H9 (cell line): ENCODE measurements at regions not wholly inside any gene's neighbourhood (a gene's known extent, or its start where the extent isn't known, plus 50 kb on each side); places are given as distances from the start of the nearest gene placed in this dataset.

Source experiments
- DNase-seq: peaks from one replicate; pipeline ENCODE4 v3.0.0-alpha.2; 2017
- H2AFZ ChIP-seq: one replicate; pipeline ENCODE4 v1.6.1; 2013; ENCODE audit warnings: mild to moderate bottlenecking, low read length, control low read depth, moderate library complexity
- H2AK5ac ChIP-seq: 2 replicates; pipeline ENCODE4 v1.6.1; 2013; ENCODE audit warnings: low read length, control low read depth, mixed read lengths; ENCODE audit not compliant: insufficient read length
- H2BK120ac ChIP-seq: one replicate; pipeline ENCODE4 v1.6.1; 2013; ENCODE audit warnings: low read depth, mild to moderate bottlenecking, low read length, control low read depth, inconsistent platforms; ENCODE audit not compliant: poor library complexity, severe bottlenecking
- H2BK12ac ChIP-seq: 2 replicates; pipeline ENCODE4 v1.6.1; 2013; ENCODE audit warnings: low read length, control low read depth, mixed read lengths, low read depth; ENCODE audit not compliant: insufficient read length
- H2BK15ac ChIP-seq: 2 replicates; pipeline ENCODE4 v1.6.1; 2013; ENCODE audit warnings: low read depth, low read length, control low read depth
- H2BK20ac ChIP-seq: one replicate; pipeline ENCODE4 v1.6.1; 2013; ENCODE audit warnings: low read depth, mild to moderate bottlenecking, low read length, control low read depth, inconsistent platforms; ENCODE audit not compliant: poor library complexity, severe bottlenecking
- H2BK5ac ChIP-seq: 2 replicates; pipeline ENCODE4 v1.6.1; 2013; ENCODE audit warnings: low read length, control low read depth, mixed read lengths; ENCODE audit not compliant: insufficient read length
- H3K14ac ChIP-seq: 2 replicates; pipeline ENCODE4 v1.6.1; 2013; ENCODE audit warnings: low read length, control low read depth; ENCODE audit not compliant: insufficient read depth
- H3K18ac ChIP-seq: 2 replicates; pipeline ENCODE4 v1.6.1; 2013; ENCODE audit warnings: low read depth, mild to moderate bottlenecking, mixed read lengths, low read length, control low read depth; ENCODE audit not compliant: insufficient read length
- H3K23ac ChIP-seq: 2 replicates; pipeline ENCODE4 v1.6.1; 2013; ENCODE audit warnings: low read length, control low read depth, mixed read lengths, low read depth; ENCODE audit not compliant: insufficient read length
- H3K23me2 ChIP-seq: 2 replicates; pipeline ENCODE4 v1.6.1; 2013; ENCODE audit warnings: low read depth, mild to moderate bottlenecking, mixed read lengths, low read length, control low read depth; ENCODE audit not compliant: insufficient read length, poor library complexity, severe bottlenecking
- H3K27ac ChIP-seq: 2 replicates; pipeline ENCODE4 v1.5.1; 2013; ENCODE audit warnings: low read length, control low read depth, mixed read lengths, low read depth; ENCODE audit not compliant: insufficient read length
- H3K27me3 ChIP-seq: 2 replicates; pipeline ENCODE4 v1.6.1; 2013; ENCODE audit warnings: low read length, control low read depth, inconsistent platforms; ENCODE audit not compliant: insufficient read depth
- H3K4ac ChIP-seq: 2 replicates; pipeline ENCODE4 v1.6.1; 2013; ENCODE audit warnings: low read depth, mild to moderate bottlenecking, control low read depth, inconsistent platforms, low read length, moderate library complexity
- H3K4me1 ChIP-seq: 2 replicates; pipeline ENCODE4 v1.6.1; 2013; ENCODE audit warnings: low read length, control low read depth, inconsistent platforms; ENCODE audit not compliant: insufficient read depth
- H3K4me2 ChIP-seq: 2 replicates; pipeline ENCODE4 v1.6.1; 2013; ENCODE audit warnings: low read length, control low read depth, mixed read lengths; ENCODE audit not compliant: insufficient read length, insufficient read depth
- H3K56ac ChIP-seq: 2 replicates; pipeline ENCODE4 v1.6.1; 2013; ENCODE audit warnings: low read depth, mild to moderate bottlenecking, mixed read lengths, low read length, control low read depth; ENCODE audit not compliant: insufficient read length
- H3K79me1 ChIP-seq: 2 replicates; pipeline ENCODE4 v1.6.1; 2013; ENCODE audit warnings: low read depth, mild to moderate bottlenecking, moderate library complexity, low read length, control low read depth, inconsistent platforms; ENCODE audit not compliant: insufficient read depth, poor library complexity, severe bottlenecking
- H3K79me2 ChIP-seq: 2 replicates; pipeline ENCODE4 v1.6.1; 2013; ENCODE audit warnings: low read length, control low read depth, inconsistent platforms; ENCODE audit not compliant: insufficient read depth
- H3K9ac ChIP-seq: 2 replicates; pipeline ENCODE4 v1.6.1; 2013; ENCODE audit warnings: low read length, control low read depth, mixed read lengths; ENCODE audit not compliant: insufficient read length; ENCODE audit errors: extremely low read depth
- H3K9me3 ChIP-seq: one replicate; pipeline ENCODE4 v1.6.1; 2013; ENCODE audit warnings: low read depth, low read length, inconsistent platforms; ENCODE audit not compliant: control insufficient read depth
- H3T11ph ChIP-seq: one replicate; pipeline ENCODE4 v1.6.1; 2013; ENCODE audit warnings: mild to moderate bottlenecking, low read length, control low read depth, inconsistent platforms
- H4K20me1 ChIP-seq: one replicate; pipeline ENCODE4 v1.6.1; 2013; ENCODE audit not compliant: control insufficient read depth, insufficient read length, insufficient read depth
- H4K5ac ChIP-seq: 2 replicates; pipeline ENCODE4 v1.6.1; 2013; ENCODE audit warnings: low read depth, mild to moderate bottlenecking, mixed read lengths, low read length, control low read depth; ENCODE audit not compliant: insufficient read length
- H4K8ac ChIP-seq: replicated peaks from 2 replicates; pipeline ENCODE4 v1.6.1; 2013; ENCODE audit warnings: low read length, control low read depth, mixed read lengths, low read depth; ENCODE audit not compliant: insufficient read length
- H4K91ac ChIP-seq: 2 replicates; pipeline ENCODE4 v1.6.1; 2013; ENCODE audit warnings: low read depth, mild to moderate bottlenecking, moderate library complexity, mixed read lengths, low read length, control low read depth; ENCODE audit not compliant: insufficient read length
- H3K27ac Mint-ChIP-seq, 3 experiments: 2 replicates in 2 of 3; 3 replicates in 1 of 3; pipeline ENCODE4 v1.8.0; 2020 to 2021; ENCODE audit warnings: mixed read lengths in 3 of 3, mild to moderate bottlenecking in 1 of 3, moderate library complexity in 1 of 3
- H3K27me3 Mint-ChIP-seq: 2 replicates; pipeline ENCODE4 v1.8.0; 2021; ENCODE audit warnings: low read depth, mild to moderate bottlenecking, moderate library complexity, mixed read lengths
- H3K36me3 Mint-ChIP-seq, 3 experiments: 2 replicates in 2 of 3; 3 replicates in 1 of 3; pipeline ENCODE4 v1.8.0; 2020 to 2021; ENCODE audit warnings: low read depth in 3 of 3, mixed read lengths in 3 of 3; ENCODE audit not compliant: insufficient read depth in 1 of 3
- H3K4me1 Mint-ChIP-seq, 2 experiments: 2 replicates each; pipeline ENCODE4 v1.8.0; 2020; ENCODE audit warnings: mixed read lengths in 2 of 2
- H3K4me3 Mint-ChIP-seq, 2 experiments: 2 replicates in 1 of 2; 3 replicates in 1 of 2; pipeline ENCODE4 v1.8.0; 2020 to 2021; ENCODE audit warnings: mild to moderate bottlenecking in 2 of 2, mixed read lengths in 2 of 2, moderate library complexity in 1 of 2
- H3K9me3 Mint-ChIP-seq, 2 experiments: 2 replicates in 1 of 2; 3 replicates in 1 of 2; pipeline ENCODE4 v1.8.0; 2020; ENCODE audit warnings: mild to moderate bottlenecking in 2 of 2, mixed read lengths in 2 of 2, moderate library complexity in 1 of 2
- WGBS: extraction: QIAGEN DNeasy Blood & Tissue Kit; methylation state at CpG from one replicate; pipeline ENCODE4 v1.1.7; 2013; ENCODE audit warnings: missing lambda C conversion rate, low lambda C conversion rate, mixed read lengths; ENCODE audit not compliant: insufficient read length; ENCODE audit errors: extremely low coverage; 5-methylcytosine and 5-hydroxymethylcytosine counted together
- TF ChIP-seq, protein P1 (sequence below): fragments of 200-600 bp; sonication (generic); conservative IDR thresholded peaks from 3 replicates; pipeline ENCODE4 v1.8.0; 2021; ENCODE audit warnings: antibody characterized with exemption, mild to moderate bottlenecking

- H3K36me3 Mint-ChIP-seq, result no peaks in the 10 kb centered on the region
- H3K27ac ChIP-seq, result no peak overlapping the region
- no peak overlapping the region for H3K9ac ChIP-seq
- no peak overlapping the region for H3K14ac ChIP-seq
- H3K79me2 ChIP-seq, result no peaks in the 10 kb centered on the region
- TF ChIP-seq, protein P1, sequence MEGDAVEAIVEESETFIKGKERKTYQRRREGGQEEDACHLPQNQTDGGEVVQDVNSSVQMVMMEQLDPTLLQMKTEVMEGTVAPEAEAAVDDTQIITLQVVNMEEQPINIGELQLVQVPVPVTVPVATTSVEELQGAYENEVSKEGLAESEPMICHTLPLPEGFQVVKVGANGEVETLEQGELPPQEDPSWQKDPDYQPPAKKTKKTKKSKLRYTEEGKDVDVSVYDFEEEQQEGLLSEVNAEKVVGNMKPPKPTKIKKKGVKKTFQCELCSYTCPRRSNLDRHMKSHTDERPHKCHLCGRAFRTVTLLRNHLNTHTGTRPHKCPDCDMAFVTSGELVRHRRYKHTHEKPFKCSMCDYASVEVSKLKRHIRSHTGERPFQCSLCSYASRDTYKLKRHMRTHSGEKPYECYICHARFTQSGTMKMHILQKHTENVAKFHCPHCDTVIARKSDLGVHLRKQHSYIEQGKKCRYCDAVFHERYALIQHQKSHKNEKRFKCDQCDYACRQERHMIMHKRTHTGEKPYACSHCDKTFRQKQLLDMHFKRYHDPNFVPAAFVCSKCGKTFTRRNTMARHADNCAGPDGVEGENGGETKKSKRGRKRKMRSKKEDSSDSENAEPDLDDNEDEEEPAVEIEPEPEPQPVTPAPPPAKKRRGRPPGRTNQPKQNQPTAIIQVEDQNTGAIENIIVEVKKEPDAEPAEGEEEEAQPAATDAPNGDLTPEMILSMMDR, result no peak
- no peak overlapping the region for H3T11ph ChIP-seq
- H3K9me3 Mint-ChIP-seq, result no peaks in the 10 kb centered on the region
- WGBS, result no CpG with 5 or more reads among the region's 13 CpGs
- no peak overlapping the region for H2BK120ac ChIP-seq
- H3K23me2 ChIP-seq, result no peaks in the 10 kb centered on the region
- no peak overlapping the region for H2AK5ac ChIP-seq
- no peak overlapping the region for H2BK5ac ChIP-seq
- no peaks in the 10 kb centered on the region for H3K27me3 Mint-ChIP-seq
- peak overlapping the region in 1 of 3 experiments; percentile 30; a peak in 1 of 7 replicates for H3K27ac Mint-ChIP-seq
- no peak overlapping the region for H3K4me3 Mint-ChIP-seq
- H2BK12ac ChIP-seq, result no peak overlapping the region
- H3K4ac ChIP-seq, result no peak overlapping the region
- H3K4me1 ChIP-seq, result 0 out of 2 replicates have a peak, but pooled peaks cover 2% of the 10 kb centered on the region
- peaks cover 22 to 30% of the 10 kb centered on the region in 2 experiments for H3K4me1 Mint-ChIP-seq
- no peak for DNase-seq
- no peak overlapping the region for H3K18ac ChIP-seq
- H4K5ac ChIP-seq, result no peak overlapping the region
- H3K79me1 ChIP-seq, result no peaks in the 10 kb centered on the region
- no peak overlapping the region for H2AFZ ChIP-seq
- no peak overlapping the region for H3K56ac ChIP-seq
- no peak overlapping the region for H3K4me2 ChIP-seq
- no peak overlapping the region for H2BK15ac ChIP-seq
- no peaks in the 10 kb centered on the region for H4K20me1 ChIP-seq
- H4K91ac ChIP-seq, result no peak overlapping the region
- no peaks in the 10 kb centered on the region for H3K27me3 ChIP-seq
- H3K23ac ChIP-seq, result no peak overlapping the region
- no peak overlapping the region for H4K8ac ChIP-seq
- no peak overlapping the region for H2BK20ac ChIP-seq
- H3K9me3 ChIP-seq, result no peaks in the 10 kb centered on the region
Measured at GRCh38 chr10:35921866-35922350, 279.8 kb upstream of the FZD8 start.
